ENCODE measurements at regions not wholly inside any gene's neighbourhood (a gene's known extent, or its start where the extent isn't known, plus 50 kb on each side); places are given as distances from the start of the nearest gene placed in this dataset.

GRCh38 chr4:159977907-159978617 lies 875.2 kb downstream of the RAPGEF2 start:
- H3K36me3 ChIP-seq (ENCODE audit: control insufficient read depth in 1 of 2, insufficient read depth in 2 of 2, low read length in 2 of 2), result no peaks in the 10 kb centered on the region
- no peak overlapping the region for H3K4me2 ChIP-seq (ENCODE audit: low read length)
- no peaks in the 10 kb centered on the region for H3K4me1 ChIP-seq (ENCODE audit: control insufficient read depth in 1 of 2, insufficient read depth in 2 of 2, low read length in 2 of 2)
- ATAC-seq (no peak), DNase-seq (ENCODE audit: low read depth, low spot score) (no peak)
- H2AFZ ChIP-seq (ENCODE audit: low read depth, low read length, poor library complexity, severe bottlenecking), result no peak overlapping the region
- H3K27me3 ChIP-seq (ENCODE audit: insufficient read depth, low read length), result no peaks in the 10 kb centered on the region
- TF ChIP-seq EGR1 (IDR thresholded peaks at IDR 0.05; ENCODE audit: low read depth), result no peak
- no peak for TF ChIP-seq CBX3 (IDR thresholded peaks at IDR 0.05; ENCODE audit: low read depth)
- TF ChIP-seq CTCF (IDR thresholded peaks at IDR 0.05 in 2 of 3, conservative IDR thresholded peaks at IDR 0.05 in 1 of 3; ENCODE audit: borderline replicate concordance in 1 of 3, insufficient read depth in 1 of 3, low read depth in 2 of 3, low read length in 2 of 3), result no peak
- no peak for TF ChIP-seq ZBTB33 (IDR thresholded peaks at IDR 0.05; ENCODE audit: extremely low read depth, insufficient replicate concordance, low read length)
- TF ChIP-seq MAX (IDR thresholded peaks at IDR 0.05), result no peak
- no peak for TF ChIP-seq EZH2 (IDR thresholded peaks at IDR 0.05)
- TF ChIP-seq YY1 (IDR thresholded peaks at IDR 0.05; ENCODE audit: extremely low read depth, insufficient replicate concordance, low read depth, low read length), result no peak
- no peak for TF ChIP-seq ZNF274 (IDR thresholded peaks at IDR 0.05; ENCODE audit: low read depth, low read length)
- TF ChIP-seq FOSL1 (IDR thresholded peaks at IDR 0.05; ENCODE audit: low read depth), result no peak
- TF ChIP-seq SRF (IDR thresholded peaks at IDR 0.05; ENCODE audit: low read depth), result no peak
- TF ChIP-seq RAD21 (IDR thresholded peaks at IDR 0.05; ENCODE audit: low read depth), result no peak
- TF ChIP-seq REST (IDR thresholded peaks at IDR 0.05; ENCODE audit: low read depth), result no peak
- no peak for TF ChIP-seq POLR2AphosphoS5 (IDR thresholded peaks at IDR 0.05; ENCODE audit: low read depth, low read length)
- TF ChIP-seq ATF3 (IDR thresholded peaks at IDR 0.05), result no peak
- TF ChIP-seq EZH2phosphoT487 (IDR thresholded peaks at IDR 0.05; ENCODE audit: borderline replicate concordance), result no peak
- no peak for TF ChIP-seq ZFX (IDR thresholded peaks at IDR 0.05)
- BruUV-seq (replicated peaks), result no TSS peak
- H3K79me2 ChIP-seq (ENCODE audit: insufficient read depth, low read length), result no peaks in the 10 kb centered on the region
- no peaks in the 10 kb centered on the region for H3K9me3 ChIP-seq (ENCODE audit: control insufficient read depth in 1 of 2, insufficient read depth in 1 of 2, low read depth in 1 of 2, low read length in 2 of 2)
- no peak overlapping the region for H3K4me3 ChIP-seq (replicated peaks in 1 of 2; ENCODE audit: low read depth in 1 of 2, low read length in 2 of 2)
- H3K27ac ChIP-seq (ENCODE audit: low read depth, low read length), result no peak overlapping the region
- H3K9ac ChIP-seq (ENCODE audit: low read length), result no peak overlapping the region
- intact Hi-C loops (cut with micrococcal nuclease), result no loop called here
- CTCF ChIA-PET, result no interaction called here
- no peaks in the 10 kb centered on the region for H3K9me2 ChIP-seq (ENCODE audit: insufficient read depth)
- RAD21 ChIA-PET (ENCODE audit: low non-redundant PET in 1 of 2, low total read pairs in 2 of 2, uncharacterized antibody in 2 of 2, unreplicated experiment in 2 of 2), result no interaction called here
- H4K20me1 ChIP-seq (ENCODE audit: insufficient read depth), result no peaks in the 10 kb centered on the region
- POLR2A ChIA-PET, result no interaction called here

Measured in HCT116 (cell line).